SK-N-SH (cell line): ENCODE measurements at regions not wholly inside any gene's neighbourhood (a gene's known extent, or its start where the extent isn't known, plus 50 kb on each side); places are given as distances from the start of the nearest gene placed in this dataset.

ENCODE experiments used
- CTCF ChIA-PET: fragments of 300-600, 350-600 bp; formaldehyde crosslinking; extraction: SDS; loops from one replicate; lab custom pipeline; 2021; lab: Yijun Ruan, JAX
- POLR2A ChIA-PET: fragments of 350-600 bp; sonication (Branson Sonifier 250); formaldehyde crosslinking; extraction: SDS; loops from one replicate; lab custom pipeline; 2020; ENCODE audit warnings: antibody characterized with exemption, inconsistent platforms; lab: Yijun Ruan, JAX
- DNase-seq: peaks from one replicate; pipeline ENCODE4 v3.0.0; 2012
- H2AFZ ChIP-seq: fragments of 200-600 bp; sonication (generic); 2 replicates; pipeline ENCODE4 v1.8.1; 2016; ENCODE audit warnings: antibody characterized with exemption, mild to moderate bottlenecking, low read depth
- H3F3A ChIP-seq: fragments of 200-600 bp; sonication (generic); replicated peaks from 2 replicates; pipeline ENCODE3; 2016; ENCODE audit warnings: antibody characterized with exemption, mild to moderate bottlenecking; ENCODE audit not compliant: insufficient read depth
- H3K27ac ChIP-seq, 2 experiments: fragments of 200-500 bp in 1 of 2; fragments of 200-600 bp in 1 of 2; sonication (Bioruptor generic) in 1 of 2; sonication (generic), shearing (Covaris generic) in 1 of 2; 2 replicates each; pipeline versions ENCODE4 v1.5.1 to v1.6.1; 2014 to 2016; ENCODE audit warnings: low read depth in 2 of 2, inconsistent platforms in 1 of 2, low read length in 1 of 2, mild to moderate bottlenecking in 1 of 2, mixed read lengths in 1 of 2
- H3K27me3 ChIP-seq: fragments of 200-600 bp; sonication (generic), shearing (Covaris generic); 2 replicates; pipeline ENCODE4 v1.6.1; 2016; ENCODE audit warnings: mixed run types; ENCODE audit not compliant: insufficient read depth
- H3K36me3 ChIP-seq, 2 experiments: fragments of 200-500 bp in 1 of 2; fragments of 200-600 bp in 1 of 2; sonication (Bioruptor generic) in 1 of 2; sonication (generic) in 1 of 2; replicated peaks in 1 of 2; 2 replicates each; pipeline versions ENCODE3 to v1.5.1; 2014 to 2016; ENCODE audit warnings: low read length in 1 of 2, mild to moderate bottlenecking in 1 of 2; ENCODE audit not compliant: insufficient read depth in 2 of 2, control insufficient read depth in 1 of 2
- H3K4me1 ChIP-seq, 2 experiments: fragments of 200-500 bp in 1 of 2; fragments of 200-600 bp in 1 of 2; sonication (Bioruptor generic) in 1 of 2; sonication (generic), shearing (Covaris generic) in 1 of 2; 2 replicates each; pipeline versions ENCODE4 v1.5.1 to v1.6.1; 2014 to 2016; ENCODE audit warnings: low read depth in 1 of 2, low read length in 1 of 2, mixed run types in 1 of 2; ENCODE audit not compliant: insufficient read depth in 2 of 2, control insufficient read depth in 1 of 2
- H3K4me2 ChIP-seq: fragments of 200-600 bp; sonication (generic), shearing (Covaris generic); 2 replicates; pipeline ENCODE4 v1.6.1; 2017; ENCODE audit warnings: mixed run types
- H3K4me3 ChIP-seq, 2 experiments: fragments of 200-500 bp in 1 of 2; fragments of 200-600 bp in 1 of 2; sonication (Bioruptor generic) in 1 of 2; sonication (generic), shearing (Covaris generic) in 1 of 2; 2 replicates each; pipeline versions ENCODE4 v1.5.1 to v1.8.1; 2014 to 2016; ENCODE audit warnings: low read depth in 2 of 2, inconsistent platforms in 1 of 2, low read length in 1 of 2, mild to moderate bottlenecking in 1 of 2, mixed read lengths in 1 of 2, moderate library complexity in 1 of 2
- H3K79me2 ChIP-seq: fragments of 200-600 bp; sonication (generic); 2 replicates; pipeline ENCODE4 v1.8.1; 2017; ENCODE audit warnings: mild to moderate bottlenecking; ENCODE audit not compliant: insufficient read depth
- H3K9ac ChIP-seq: fragments of 200-600 bp; sonication (generic); 2 replicates; pipeline ENCODE4 v1.6.1; 2017; ENCODE audit warnings: mixed run types
- H3K9me2 ChIP-seq: fragments of 200-600 bp; sonication (generic); 2 replicates; pipeline ENCODE4 v1.6.1; 2017; ENCODE audit warnings: mixed run types
- H3K9me3 ChIP-seq: fragments of 200-600 bp; sonication (generic); 2 replicates; pipeline ENCODE4 v1.6.1; 2017; ENCODE audit warnings: mixed run types, mild to moderate bottlenecking, moderate library complexity
- H4K20me1 ChIP-seq: fragments of 200-600 bp; sonication (generic); 2 replicates; pipeline ENCODE4 v1.6.1; 2017; ENCODE audit warnings: mild to moderate bottlenecking, mixed run types; ENCODE audit not compliant: insufficient read depth
- CHD2 ChIP-seq: fragments of 150-350 bp; IDR thresholded peaks from 2 replicates; pipeline ENCODE4 v1.6.1; 2018; ENCODE audit warnings: low read length; ENCODE audit not compliant: partially characterized antibody
- ELF1 ChIP-seq: IDR thresholded peaks from 2 replicates; pipeline ENCODE4 v1.4.0; 2012
- EZH2phosphoT487 ChIP-seq: fragments of 200-600 bp; sonication (generic); IDR thresholded peaks from 2 replicates; pipeline ENCODE4 v1.6.1; 2017; ENCODE audit warnings: low read depth, mixed run types, mild to moderate bottlenecking, antibody characterized with exemption, moderate library complexity, borderline replicate concordance
- FOSL2 ChIP-seq: IDR thresholded peaks from 2 replicates; pipeline ENCODE4 v1.4.0; 2012; ENCODE audit warnings: low read depth, mild to moderate bottlenecking, moderate library complexity, borderline replicate concordance
- JUND ChIP-seq: IDR thresholded peaks from 2 replicates; pipeline ENCODE4 v1.4.0; 2012
- MXI1 ChIP-seq: IDR thresholded peaks from 2 replicates; pipeline ENCODE4 v1.6.1; 2012; ENCODE audit warnings: mild to moderate bottlenecking, low read depth, low read length, improper control_type of control experiment
- NRF1 ChIP-seq: IDR thresholded peaks from 2 replicates; pipeline ENCODE4 v1.6.1; 2012; ENCODE audit warnings: low read depth, mild to moderate bottlenecking, low read length
- POLR2AphosphoS5 ChIP-seq: IDR thresholded peaks from 2 replicates; pipeline ENCODE4 v1.6.1; 2012; ENCODE audit warnings: low read depth, low read length
- RCOR1 ChIP-seq: fragments of 150-350 bp; IDR thresholded peaks from 2 replicates; pipeline ENCODE4 v1.6.1; 2017; ENCODE audit warnings: antibody characterized with exemption, low read length
- RFX5 ChIP-seq: IDR thresholded peaks from 2 replicates; pipeline ENCODE4 v1.6.1; 2012; ENCODE audit warnings: mild to moderate bottlenecking, improper control_type of control experiment, low read length
- RXRA ChIP-seq: IDR thresholded peaks from 2 replicates; pipeline ENCODE4 v1.4.0; 2012; ENCODE audit warnings: low read depth, mild to moderate bottlenecking, borderline replicate concordance
- SIN3A ChIP-seq: IDR thresholded peaks from 2 replicates; pipeline ENCODE4 v1.6.1; 2012; ENCODE audit warnings: low read depth, mild to moderate bottlenecking, low read length, moderate library complexity, borderline replicate concordance
- TEAD4 ChIP-seq: IDR thresholded peaks from 2 replicates; pipeline ENCODE4 v1.4.0; 2012; ENCODE audit warnings: mild to moderate bottlenecking, borderline replicate concordance; ENCODE audit not compliant: insufficient read depth
- WGBS: methylation state at CpG from one replicate; pipeline ENCODE4 v1.1.6; 2017; ENCODE audit warnings: low lambda C conversion rate; 5-methylcytosine and 5-hydroxymethylcytosine counted together
- TF ChIP-seq, protein P1 (sequence below): fragments of 150-350 bp; IDR thresholded peaks from 2 replicates; pipeline ENCODE4 v1.6.1; 2016; ENCODE audit warnings: mild to moderate bottlenecking, low read depth, low read length
- TF ChIP-seq, protein P2 (sequence below): fragments of 150-350 bp; IDR thresholded peaks from 2 replicates; pipeline ENCODE4 v1.6.1; 2017; ENCODE audit warnings: antibody characterized with exemption, low read length, low read depth, borderline replicate concordance
- TF ChIP-seq, protein P3 (sequence below): IDR thresholded peaks from 2 replicates; pipeline ENCODE4 v1.4.0; 2012; ENCODE audit warnings: low read depth, borderline replicate concordance
- TF ChIP-seq, protein P4 (sequence below): IDR thresholded peaks from 2 replicates; pipeline ENCODE4 v1.6.1; 2012; ENCODE audit warnings: mild to moderate bottlenecking, low read depth, low read length, moderate library complexity
- TF ChIP-seq, protein P5 (sequence below): IDR thresholded peaks from 2 replicates; pipeline ENCODE4 v1.4.0; 2012; ENCODE audit warnings: low read depth, borderline replicate concordance

DNA sequence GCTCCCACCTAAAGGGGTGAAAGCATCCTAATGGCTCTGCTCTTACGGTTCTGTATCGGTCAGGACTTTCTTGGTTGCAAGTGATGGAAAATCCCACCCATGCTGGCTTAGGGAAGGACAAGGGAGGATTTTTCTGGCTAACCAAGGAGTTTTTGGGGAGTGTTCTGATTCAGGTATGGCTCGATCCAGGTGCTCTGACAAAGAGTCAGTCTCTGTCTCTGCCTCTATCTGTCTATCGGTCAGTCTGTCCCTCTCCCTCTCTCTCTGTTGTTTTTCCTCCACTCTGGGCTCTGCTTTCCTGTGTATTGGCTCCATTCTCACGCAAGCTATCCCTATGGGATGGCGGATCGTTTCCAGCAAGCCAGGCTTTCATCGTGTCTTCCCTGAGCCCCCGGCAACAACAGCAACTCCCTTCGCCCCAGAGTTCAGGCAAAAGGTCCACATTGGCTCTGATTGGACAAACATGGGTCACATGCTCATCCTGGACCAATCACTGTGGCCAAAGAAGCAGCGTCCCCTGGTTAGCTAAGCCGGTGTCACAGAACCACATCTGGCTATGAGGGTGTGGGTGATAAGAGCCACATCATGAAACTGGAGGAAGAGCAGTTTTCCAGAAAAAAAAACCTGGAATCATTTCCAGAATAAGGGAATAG lies 160.3 kb downstream of the BMP7 start:
- no peaks in the 10 kb centered on the region for H3K27me3 ChIP-seq
- peak; percentile 69 for DNase-seq

DNA sequence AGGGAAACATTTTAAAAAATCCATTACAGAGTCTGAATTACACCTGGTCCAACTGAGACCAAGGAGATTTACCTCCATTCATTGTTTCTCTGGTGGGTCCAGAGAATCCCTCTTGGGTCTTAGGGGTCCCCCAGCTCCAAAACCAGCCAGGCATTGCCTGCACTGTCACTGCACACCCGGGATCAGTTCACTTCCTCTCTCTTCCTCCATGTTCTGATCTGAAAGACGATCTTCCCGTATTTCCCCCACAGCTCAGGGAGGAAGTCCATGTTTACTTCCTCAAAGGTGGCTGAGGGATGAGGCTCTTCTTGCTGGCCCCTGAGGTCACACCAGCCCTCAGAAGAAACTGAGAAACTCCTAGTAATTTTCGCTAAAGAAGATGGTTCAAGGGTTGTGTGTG lies 159.7 kb downstream of the BMP7 start:
- no peaks in the 10 kb centered on the region for H3K79me2 ChIP-seq
- no peak overlapping the region for H3K4me2 ChIP-seq
- no peaks in the 10 kb centered on the region for H3K9me2 ChIP-seq
- no peaks in the 10 kb centered on the region for H3F3A ChIP-seq
- DNase-seq = no peak
- 29% methylated on average over 4 of the region's 4 CpGs for WGBS
- H3K27ac ChIP-seq = no peak overlapping the region
- no peaks in the 10 kb centered on the region for H4K20me1 ChIP-seq
- H3K27me3 ChIP-seq = no peaks in the 10 kb centered on the region
- no peak overlapping the region for H3K4me3 ChIP-seq
- CTCF ChIA-PET = interaction anchor here (1.0 kb wide), 1 partner anchor 15 kb away, joined by 3 read pairs; no protein-coding TSS in a partner anchor
- H3K9ac ChIP-seq = no peak overlapping the region
- H3K36me3 ChIP-seq = no peaks in the 10 kb centered on the region
- H2AFZ ChIP-seq = no peak overlapping the region
- H3K9me3 ChIP-seq = no peaks in the 10 kb centered on the region
- POLR2A ChIA-PET = no interaction called here
- peaks cover 0 to 14% of the 10 kb centered on the region in 2 experiments; a peak in 1 of 4 replicates for H3K4me1 ChIP-seq
- TF ChIP-seq ELF1 (no peak), EZH2phosphoT487 (no peak), FOSL2 (no peak), RCOR1 (no peak), MXI1 (no peak), CHD2 (no peak), NRF1 (no peak), TEAD4 (no peak), JUND (no peak), RXRA (no peak), POLR2AphosphoS5 (no peak), SIN3A (no peak)
- TF ChIP-seq, protein P1, sequence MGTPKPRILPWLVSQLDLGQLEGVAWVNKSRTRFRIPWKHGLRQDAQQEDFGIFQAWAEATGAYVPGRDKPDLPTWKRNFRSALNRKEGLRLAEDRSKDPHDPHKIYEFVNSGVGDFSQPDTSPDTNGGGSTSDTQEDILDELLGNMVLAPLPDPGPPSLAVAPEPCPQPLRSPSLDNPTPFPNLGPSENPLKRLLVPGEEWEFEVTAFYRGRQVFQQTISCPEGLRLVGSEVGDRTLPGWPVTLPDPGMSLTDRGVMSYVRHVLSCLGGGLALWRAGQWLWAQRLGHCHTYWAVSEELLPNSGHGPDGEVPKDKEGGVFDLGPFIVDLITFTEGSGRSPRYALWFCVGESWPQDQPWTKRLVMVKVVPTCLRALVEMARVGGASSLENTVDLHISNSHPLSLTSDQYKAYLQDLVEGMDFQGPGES = no peak
- TF ChIP-seq, protein P2, sequence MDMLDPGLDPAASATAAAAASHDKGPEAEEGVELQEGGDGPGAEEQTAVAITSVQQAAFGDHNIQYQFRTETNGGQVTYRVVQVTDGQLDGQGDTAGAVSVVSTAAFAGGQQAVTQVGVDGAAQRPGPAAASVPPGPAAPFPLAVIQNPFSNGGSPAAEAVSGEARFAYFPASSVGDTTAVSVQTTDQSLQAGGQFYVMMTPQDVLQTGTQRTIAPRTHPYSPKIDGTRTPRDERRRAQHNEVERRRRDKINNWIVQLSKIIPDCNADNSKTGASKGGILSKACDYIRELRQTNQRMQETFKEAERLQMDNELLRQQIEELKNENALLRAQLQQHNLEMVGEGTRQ = no peak
- TF ChIP-seq, protein P3, sequence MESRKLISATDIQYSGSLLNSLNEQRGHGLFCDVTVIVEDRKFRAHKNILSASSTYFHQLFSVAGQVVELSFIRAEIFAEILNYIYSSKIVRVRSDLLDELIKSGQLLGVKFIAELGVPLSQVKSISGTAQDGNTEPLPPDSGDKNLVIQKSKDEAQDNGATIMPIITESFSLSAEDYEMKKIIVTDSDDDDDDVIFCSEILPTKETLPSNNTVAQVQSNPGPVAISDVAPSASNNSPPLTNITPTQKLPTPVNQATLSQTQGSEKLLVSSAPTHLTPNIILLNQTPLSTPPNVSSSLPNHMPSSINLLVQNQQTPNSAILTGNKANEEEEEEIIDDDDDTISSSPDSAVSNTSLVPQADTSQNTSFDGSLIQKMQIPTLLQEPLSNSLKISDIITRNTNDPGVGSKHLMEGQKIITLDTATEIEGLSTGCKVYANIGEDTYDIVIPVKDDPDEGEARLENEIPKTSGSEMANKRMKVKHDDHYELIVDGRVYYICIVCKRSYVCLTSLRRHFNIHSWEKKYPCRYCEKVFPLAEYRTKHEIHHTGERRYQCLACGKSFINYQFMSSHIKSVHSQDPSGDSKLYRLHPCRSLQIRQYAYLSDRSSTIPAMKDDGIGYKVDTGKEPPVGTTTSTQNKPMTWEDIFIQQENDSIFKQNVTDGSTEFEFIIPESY = no peak
- TF ChIP-seq, protein P4, sequence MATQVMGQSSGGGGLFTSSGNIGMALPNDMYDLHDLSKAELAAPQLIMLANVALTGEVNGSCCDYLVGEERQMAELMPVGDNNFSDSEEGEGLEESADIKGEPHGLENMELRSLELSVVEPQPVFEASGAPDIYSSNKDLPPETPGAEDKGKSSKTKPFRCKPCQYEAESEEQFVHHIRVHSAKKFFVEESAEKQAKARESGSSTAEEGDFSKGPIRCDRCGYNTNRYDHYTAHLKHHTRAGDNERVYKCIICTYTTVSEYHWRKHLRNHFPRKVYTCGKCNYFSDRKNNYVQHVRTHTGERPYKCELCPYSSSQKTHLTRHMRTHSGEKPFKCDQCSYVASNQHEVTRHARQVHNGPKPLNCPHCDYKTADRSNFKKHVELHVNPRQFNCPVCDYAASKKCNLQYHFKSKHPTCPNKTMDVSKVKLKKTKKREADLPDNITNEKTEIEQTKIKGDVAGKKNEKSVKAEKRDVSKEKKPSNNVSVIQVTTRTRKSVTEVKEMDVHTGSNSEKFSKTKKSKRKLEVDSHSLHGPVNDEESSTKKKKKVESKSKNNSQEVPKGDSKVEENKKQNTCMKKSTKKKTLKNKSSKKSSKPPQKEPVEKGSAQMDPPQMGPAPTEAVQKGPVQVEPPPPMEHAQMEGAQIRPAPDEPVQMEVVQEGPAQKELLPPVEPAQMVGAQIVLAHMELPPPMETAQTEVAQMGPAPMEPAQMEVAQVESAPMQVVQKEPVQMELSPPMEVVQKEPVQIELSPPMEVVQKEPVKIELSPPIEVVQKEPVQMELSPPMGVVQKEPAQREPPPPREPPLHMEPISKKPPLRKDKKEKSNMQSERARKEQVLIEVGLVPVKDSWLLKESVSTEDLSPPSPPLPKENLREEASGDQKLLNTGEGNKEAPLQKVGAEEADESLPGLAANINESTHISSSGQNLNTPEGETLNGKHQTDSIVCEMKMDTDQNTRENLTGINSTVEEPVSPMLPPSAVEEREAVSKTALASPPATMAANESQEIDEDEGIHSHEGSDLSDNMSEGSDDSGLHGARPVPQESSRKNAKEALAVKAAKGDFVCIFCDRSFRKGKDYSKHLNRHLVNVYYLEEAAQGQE = no peak

More for the DNA sequence above, 160.3 kb downstream of the BMP7 start:
- peaks cover 0 to 14% of the 10 kb centered on the region in 2 experiments; a peak in 1 of 4 replicates for H3K4me1 ChIP-seq
- H3K9ac ChIP-seq = no peak overlapping the region
- H3K9me3 ChIP-seq = no peaks in the 10 kb centered on the region
- H2AFZ ChIP-seq = no peak overlapping the region
- H3F3A ChIP-seq = no peaks in the 10 kb centered on the region
- H3K36me3 ChIP-seq = no peaks in the 10 kb centered on the region
- H3K27ac ChIP-seq = no peak overlapping the region
- ChIA-PET POLR2A (no interaction called here), CTCF (interaction anchor here (1.0 kb wide), 1 partner anchor 14 kb away, joined by 3 read pairs; no protein-coding TSS in a partner anchor)
- 33% methylated on average over 12 of the region's 12 CpGs for WGBS
- H4K20me1 ChIP-seq = no peaks in the 10 kb centered on the region
- no peak overlapping the region for H3K4me2 ChIP-seq
- H3K4me3 ChIP-seq = no peak overlapping the region
- no peaks in the 10 kb centered on the region for H3K79me2 ChIP-seq
- TF ChIP-seq, protein P5, sequence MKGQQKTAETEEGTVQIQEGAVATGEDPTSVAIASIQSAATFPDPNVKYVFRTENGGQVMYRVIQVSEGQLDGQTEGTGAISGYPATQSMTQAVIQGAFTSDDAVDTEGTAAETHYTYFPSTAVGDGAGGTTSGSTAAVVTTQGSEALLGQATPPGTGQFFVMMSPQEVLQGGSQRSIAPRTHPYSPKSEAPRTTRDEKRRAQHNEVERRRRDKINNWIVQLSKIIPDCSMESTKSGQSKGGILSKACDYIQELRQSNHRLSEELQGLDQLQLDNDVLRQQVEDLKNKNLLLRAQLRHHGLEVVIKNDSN = peak; percentile 26; the same call in 1 of the 2 replicates
- TF ChIP-seq RFX5 = peak; percentile 74; the same call in 1 of the 2 replicates
- no peak for TF ChIP-seq EZH2phosphoT487
- no peaks in the 10 kb centered on the region for H3K9me2 ChIP-seq
